ENCODE measurements at regions not wholly inside any gene's neighbourhood (a gene's known extent, or its start where the extent isn't known, plus 50 kb on each side); places are given as distances from the start of the nearest gene placed in this dataset.

- in situ Hi-C loops (cut with MboI) (no loop called here), intact Hi-C loops (cut with micrococcal nuclease; ENCODE audit: unreplicated experiment) (no loop called here)
- BruUV-seq (replicated peaks), result no TSS peak
- ATAC-seq (no peak), FAIRE-seq (no peak), DNase-seq (ENCODE audit: low read depth, low spot score) (no peak)
- Histone ChIP-seq H3K9ac (ENCODE audit: control insufficient read depth, insufficient read depth, low read length) (no peak overlapping the region), H3K4me2 (ENCODE audit: control insufficient read depth, insufficient read depth) (no peak overlapping the region), H3K36me3 (ENCODE audit: control insufficient read depth in 2 of 2, insufficient read depth in 2 of 2, low read length in 1 of 2) (no peaks in the 10 kb centered on the region), H3K27me3 (replicated peaks in 1 of 2; ENCODE audit: control insufficient read depth in 2 of 2, insufficient read depth in 2 of 2, low read length in 1 of 2) (no peaks in the 10 kb centered on the region), H4K20me1 (ENCODE audit: control insufficient read depth, insufficient read depth) (no peaks in the 10 kb centered on the region), H3K79me2 (ENCODE audit: control insufficient read depth, insufficient read depth, low read length) (no peaks in the 10 kb centered on the region), H3K4me3 (no peak overlapping the region), H3K27ac (ENCODE audit: control insufficient read depth, insufficient read depth) (no peak overlapping the region), H2AFZ (ENCODE audit: control insufficient read depth, low read depth, low read length) (no peak overlapping the region), H3K9me3 (replicated peaks; ENCODE audit: control insufficient read depth, insufficient read depth, low read length) (no peaks in the 10 kb centered on the region), H3K4me1 (ENCODE audit: control insufficient read depth, insufficient read depth, low read length) (no peaks in the 10 kb centered on the region)
- 24% methylated on average over 2 of the region's 2 CpGs for WGBS (ENCODE audit: insufficient coverage, insufficient replicate concordance, low lambda C conversion rate, missing lambda C conversion rate)
- RAD21 ChIA-PET (ENCODE audit: unreplicated experiment), result no interaction called here
- TF ChIP-seq SP1 (IDR thresholded peaks at IDR 0.05; ENCODE audit: low read depth, low read length) (no peak), PAX5 (IDR thresholded peaks at IDR 0.05; ENCODE audit: borderline replicate concordance, low read depth, low read length) (no peak), HDAC6 (IDR thresholded peaks at IDR 0.05; ENCODE audit: unreplicated experiment) (no peak), ZNF592 (IDR thresholded peaks at IDR 0.05) (no peak), CREB1 (IDR thresholded peaks at IDR 0.05; ENCODE audit: low read depth) (no peak), ZNF274 (IDR thresholded peaks at IDR 0.05; ENCODE audit: insufficient read depth, insufficient read length) (no peak), TCF7 (IDR thresholded peaks at IDR 0.05; ENCODE audit: borderline replicate concordance) (no peak), HDAC2 (IDR thresholded peaks at IDR 0.05) (no peak), SRF (IDR thresholded peaks at IDR 0.05; ENCODE audit: low read depth in 2 of 2, low read length in 2 of 2) (no peak), MLLT1 (IDR thresholded peaks at IDR 0.05) (no peak), MYC (IDR thresholded peaks at IDR 0.05; ENCODE audit: insufficient read depth, insufficient read length, insufficient replicate concordance, low read length, severe bottlenecking) (no peak)
- TF ChIP-seq, protein P1, sequence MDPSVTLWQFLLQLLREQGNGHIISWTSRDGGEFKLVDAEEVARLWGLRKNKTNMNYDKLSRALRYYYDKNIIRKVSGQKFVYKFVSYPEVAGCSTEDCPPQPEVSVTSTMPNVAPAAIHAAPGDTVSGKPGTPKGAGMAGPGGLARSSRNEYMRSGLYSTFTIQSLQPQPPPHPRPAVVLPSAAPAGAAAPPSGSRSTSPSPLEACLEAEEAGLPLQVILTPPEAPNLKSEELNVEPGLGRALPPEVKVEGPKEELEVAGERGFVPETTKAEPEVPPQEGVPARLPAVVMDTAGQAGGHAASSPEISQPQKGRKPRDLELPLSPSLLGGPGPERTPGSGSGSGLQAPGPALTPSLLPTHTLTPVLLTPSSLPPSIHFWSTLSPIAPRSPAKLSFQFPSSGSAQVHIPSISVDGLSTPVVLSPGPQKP (IDR thresholded peaks at IDR 0.05; ENCODE audit: low read depth, low read length), result no peak
- TF ChIP-seq, protein P2, sequence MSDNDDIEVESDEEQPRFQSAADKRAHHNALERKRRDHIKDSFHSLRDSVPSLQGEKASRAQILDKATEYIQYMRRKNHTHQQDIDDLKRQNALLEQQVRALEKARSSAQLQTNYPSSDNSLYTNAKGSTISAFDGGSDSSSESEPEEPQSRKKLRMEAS (IDR thresholded peaks at IDR 0.05; ENCODE audit: low read depth, low read length), result no peak
- TF ChIP-seq, protein P3, sequence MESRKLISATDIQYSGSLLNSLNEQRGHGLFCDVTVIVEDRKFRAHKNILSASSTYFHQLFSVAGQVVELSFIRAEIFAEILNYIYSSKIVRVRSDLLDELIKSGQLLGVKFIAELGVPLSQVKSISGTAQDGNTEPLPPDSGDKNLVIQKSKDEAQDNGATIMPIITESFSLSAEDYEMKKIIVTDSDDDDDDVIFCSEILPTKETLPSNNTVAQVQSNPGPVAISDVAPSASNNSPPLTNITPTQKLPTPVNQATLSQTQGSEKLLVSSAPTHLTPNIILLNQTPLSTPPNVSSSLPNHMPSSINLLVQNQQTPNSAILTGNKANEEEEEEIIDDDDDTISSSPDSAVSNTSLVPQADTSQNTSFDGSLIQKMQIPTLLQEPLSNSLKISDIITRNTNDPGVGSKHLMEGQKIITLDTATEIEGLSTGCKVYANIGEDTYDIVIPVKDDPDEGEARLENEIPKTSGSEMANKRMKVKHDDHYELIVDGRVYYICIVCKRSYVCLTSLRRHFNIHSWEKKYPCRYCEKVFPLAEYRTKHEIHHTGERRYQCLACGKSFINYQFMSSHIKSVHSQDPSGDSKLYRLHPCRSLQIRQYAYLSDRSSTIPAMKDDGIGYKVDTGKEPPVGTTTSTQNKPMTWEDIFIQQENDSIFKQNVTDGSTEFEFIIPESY (IDR thresholded peaks at IDR 0.05), result no peak
- POLR2A ChIA-PET, result no interaction called here
- CTCF ChIA-PET, result no interaction called here
- SMC1A ChIA-PET (ENCODE audit: uncharacterized antibody, unreplicated experiment), result interaction anchor here (1.4 kb wide), 1 partner anchor 15 kb away, joined by 3 read pairs; no protein-coding TSS in a partner anchor
Measured at GRCh38 chr16:61471023-61471422, 565.2 kb downstream of the CDH8 start.
